BJ (cell line): ENCODE measurements at regions not wholly inside any gene's neighbourhood (a gene's known extent, or its start where the extent isn't known, plus 50 kb on each side); places are given as distances from the start of the nearest gene placed in this dataset.

Experiments used
- CTCF ChIA-PET: fragments of 350-600 bp; formaldehyde crosslinking; extraction: SDS; loops from one replicate; lab custom pipeline; 2021; ENCODE audit warnings: antibody characterized with exemption, inconsistent platforms; lab: Yijun Ruan, JAX
- POLR2A ChIA-PET: fragments of 300-600 bp; sonication (Branson Sonifier 250); formaldehyde crosslinking; extraction: SDS; loops from one replicate; lab custom pipeline; 2021; ENCODE audit warnings: antibody characterized with exemption; lab: Charles Lee
- DNase-seq: peaks from one replicate; pipeline ENCODE4 v3.0.0-alpha.2; 2011; ENCODE audit warnings: low read depth
- H3K27me3 ChIP-seq: 2 replicates; pipeline ENCODE4 v1.6.0; 2011; ENCODE audit warnings: low read length; ENCODE audit not compliant: control insufficient read depth, insufficient read depth
- H3K36me3 ChIP-seq: 2 replicates; pipeline ENCODE4 v1.5.1; 2011; ENCODE audit warnings: low read length; ENCODE audit not compliant: control insufficient read depth, insufficient read depth
- H3K4me3 ChIP-seq: 2 replicates; pipeline ENCODE4 v1.5.1; 2011; ENCODE audit warnings: low read depth, mild to moderate bottlenecking, control low read depth, low read length
- CTCF ChIP-seq: IDR thresholded peaks from 2 replicates; pipeline ENCODE4 v1.5.1; 2011; ENCODE audit warnings: low read depth, mild to moderate bottlenecking, control low read depth, inconsistent platforms, low read length, moderate library complexity; ENCODE audit not compliant: insufficient read depth

GRCh38 chr11:116613206-116613875, 159.4 kb downstream of the BUD13 start:
- ChIA-PET POLR2A (no interaction called here), CTCF (no interaction called here)
- no peak for TF ChIP-seq CTCF
- Histone ChIP-seq H3K27me3 (no peaks in the 10 kb centered on the region), H3K36me3 (no peaks in the 10 kb centered on the region), H3K4me3 (no peak overlapping the region)
- DNase-seq: no peak

DNA sequence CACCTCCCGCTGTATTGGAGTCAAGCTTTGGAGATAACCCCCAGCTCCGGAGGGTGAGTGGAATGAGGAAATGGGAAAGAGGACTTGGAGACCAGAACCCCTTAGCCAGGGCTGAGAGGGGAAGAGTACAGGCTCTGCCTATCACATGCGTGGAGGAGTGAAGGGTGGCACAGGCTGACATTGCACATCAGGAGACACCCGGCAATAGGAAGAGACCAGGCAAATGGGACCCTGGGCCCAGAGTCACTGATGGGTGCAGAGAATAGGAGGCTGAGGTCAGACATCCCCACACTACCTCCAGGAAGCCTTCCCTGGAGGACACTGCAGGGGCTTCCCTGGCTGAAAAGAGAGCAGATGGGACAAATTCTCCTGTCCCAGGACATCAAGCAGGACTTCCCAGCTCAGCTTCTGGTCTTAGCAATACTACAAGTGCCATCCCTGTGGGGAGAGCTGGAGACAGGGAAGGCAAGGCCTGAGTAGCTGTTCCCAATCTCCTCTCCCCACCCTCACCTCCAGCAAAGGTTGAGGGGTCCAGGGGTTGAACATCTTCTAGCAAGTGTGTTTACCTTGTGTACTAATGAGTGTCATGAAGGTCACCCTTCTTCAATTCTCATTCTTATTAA, 160.7 kb downstream of the BUD13 start:
- TF ChIP-seq CTCF: no peak
- no peak for DNase-seq
- Histone ChIP-seq H3K36me3 (no peaks in the 10 kb centered on the region), H3K27me3 (no peaks in the 10 kb centered on the region), H3K4me3 (no peak overlapping the region)
- CTCF ChIA-PET: interaction anchor here (0.6 kb wide), 1 partner anchor 10 kb away, joined by 3 read pairs; no protein-coding TSS in a partner anchor
- POLR2A ChIA-PET: no interaction called here

GRCh38 chr11:116610190-116610589, 162.6 kb downstream of the BUD13 start:
- POLR2A ChIA-PET: no interaction called here
- H3K36me3 ChIP-seq: no peaks in the 10 kb centered on the region
- no peak for TF ChIP-seq CTCF

DNA sequence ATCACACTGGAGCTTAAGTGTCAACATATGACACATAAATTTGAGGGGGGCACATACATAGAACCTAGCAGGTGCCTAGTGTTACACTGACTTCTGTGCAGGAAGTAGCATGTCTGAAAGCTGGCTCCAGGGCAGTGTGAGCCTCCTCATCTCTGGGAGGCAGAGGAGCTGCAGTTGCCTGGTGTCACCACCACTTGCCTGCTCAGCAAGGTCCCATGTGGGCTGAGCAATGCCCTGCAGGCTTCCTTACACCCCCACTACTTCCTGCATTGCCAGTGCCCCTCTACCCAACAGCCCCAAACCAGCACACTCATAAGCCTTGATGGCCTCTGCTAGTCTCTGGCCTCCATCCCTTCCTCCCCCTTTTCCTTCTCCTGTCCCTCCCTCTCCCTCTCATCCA, 165.8 kb downstream of the BUD13 start:
- Histone ChIP-seq H3K4me3 (no peak overlapping the region), H3K36me3 (no peaks in the 10 kb centered on the region), H3K27me3 (no peaks in the 10 kb centered on the region)
- POLR2A ChIA-PET: no interaction called here
- CTCF ChIA-PET: no interaction called here
- TF ChIP-seq CTCF: no peak
- no peak for DNase-seq

More at GRCh38 chr11:116610190-116610589, 162.6 kb downstream of the BUD13 start:
- no peak for DNase-seq
- Histone ChIP-seq H3K4me3 (no peak overlapping the region), H3K27me3 (no peaks in the 10 kb centered on the region)
- CTCF ChIA-PET: no interaction called here

GRCh38 chr11:116605543-116606459, 167.0 kb downstream of the BUD13 start:
- DNase-seq: no peak
- no peaks in the 10 kb centered on the region for H3K27me3 ChIP-seq
- CTCF ChIA-PET: interaction anchor here (1.2 kb wide), 1 partner anchor 11 kb away, joined by 3 read pairs; no protein-coding TSS in a partner anchor
- H3K36me3 ChIP-seq: no peaks in the 10 kb centered on the region
- TF ChIP-seq CTCF: peak; percentile 29; the same call in 1 of the 2 replicates
- POLR2A ChIA-PET: no interaction called here
- no peak overlapping the region for H3K4me3 ChIP-seq
